Ovary (tissue), 7 donors: ENCODE measurements at regions not wholly inside any gene's neighbourhood (a gene's known extent, or its start where the extent isn't known, plus 50 kb on each side); places are given as distances from the start of the nearest gene placed in this dataset.

ENCODE experiments used
- DNase-seq, 5 donors: peaks; one replicate each; pipeline ENCODE4 v3.0.0-alpha.2; 2019 to 2020
- H3K27ac ChIP-seq, 2 donors: fragments of 200-600 bp; one replicate each; pipeline versions ENCODE4 v1.5.1 to v1.8.0; 2019 to 2022
- H3K27me3 ChIP-seq: fragments of 200-600 bp; one replicate; pipeline ENCODE4 v1.8.0; 2022
- H3K36me3 ChIP-seq: fragments of 200-600 bp; sonication (generic); one replicate; pipeline ENCODE4 v1.5.1; 2019
- H3K4me1 ChIP-seq: one replicate; pipeline ENCODE4 v1.8.1; 2013; ENCODE audit warnings: mild to moderate bottlenecking, moderate library complexity; ENCODE audit not compliant: insufficient read depth
- H3K4me3 ChIP-seq: fragments of 200-600 bp; sonication (generic); one replicate; pipeline ENCODE4 v1.5.1; 2017
- H3K9me3 ChIP-seq, 2 donors: fragments of 200-600 bp in 1 of 2; sonication (generic) in 1 of 2; one replicate each; pipeline versions ENCODE4 v1.5.1 to v1.8.1; 2013 to 2019; ENCODE audit warnings: mild to moderate bottlenecking in 1 of 2, moderate library complexity in 1 of 2
- EP300 ChIP-seq: sonication (generic); formaldehyde crosslinking; IDR thresholded peaks from one replicate; pipeline ENCODE4 v1.6.1; 2017; ENCODE audit warnings: antibody characterized with exemption
- POLR2A ChIP-seq: fragments of 450-650 bp; IDR thresholded peaks from one replicate; pipeline ENCODE4 v1.6.1; 2017; ENCODE audit warnings: antibody characterized with exemption, mild to moderate bottlenecking, moderate library complexity
- WGBS, 3 donors: extraction: QIAGEN DNeasy Blood & Tissue Kit in 1 of 3; methylation state at CpG; one replicate each; pipeline versions ENCODE4 v1.1.5 to v1.1.7; 2013 to 2017; 5-methylcytosine and 5-hydroxymethylcytosine counted together
- intact Hi-C, 4 donors: fragments of 100-400 bp; cut with DNase I; formaldehyde crosslinking; loops; one replicate each; pipeline versions ENCODE4 v1.11.0 to v1.15.1; 2022 to 2023
- TF ChIP-seq, protein P1 (sequence below), 3 donors: fragments of 450-650 bp in 2 of 3; fragments of 200-600 bp in 1 of 3; IDR thresholded peaks; one replicate each; pipeline versions ENCODE4 v1.5.1 to v1.8.0; 2016 to 2022; ENCODE audit warnings: antibody characterized with exemption in 3 of 3, mild to moderate bottlenecking in 1 of 3
- donor health status: DM: no; HTN: no; CAD: no; lungs with moderate emphysema.
- donor health status: DM: no; HTN: no; CAD: no.
- donor health status: Bipolar disorder and iron deficiency.
- donor health status: DM: no; HTN: no; CAD: no.
- donor health status: DM: yes; HTN: yes; CAD: no.

- DNase-seq, result no peak
- H3K27me3 ChIP-seq, result no peaks in the 10 kb centered on the region
- H3K36me3 ChIP-seq, result no peaks in the 10 kb centered on the region
- H3K4me3 ChIP-seq, result no peak overlapping the region
- H3K27ac ChIP-seq, result no peak overlapping the region
- H3K9me3 ChIP-seq, result no peaks in the 10 kb centered on the region
- 24 to 38% (median 30%) methylated on average over 9 of the region's 9 CpGs for WGBS, 3 donors
- intact Hi-C loops, result loop anchor here in 3 of 4 donors (10.0 kb wide), 3 partner anchors 216 to 1186 kb away; no protein-coding TSS in a partner anchor
- peaks cover 1% of the 10 kb centered on the region for H3K4me1 ChIP-seq
- TF ChIP-seq EP300 (no peak), POLR2A (no peak)
- TF ChIP-seq, protein P1, sequence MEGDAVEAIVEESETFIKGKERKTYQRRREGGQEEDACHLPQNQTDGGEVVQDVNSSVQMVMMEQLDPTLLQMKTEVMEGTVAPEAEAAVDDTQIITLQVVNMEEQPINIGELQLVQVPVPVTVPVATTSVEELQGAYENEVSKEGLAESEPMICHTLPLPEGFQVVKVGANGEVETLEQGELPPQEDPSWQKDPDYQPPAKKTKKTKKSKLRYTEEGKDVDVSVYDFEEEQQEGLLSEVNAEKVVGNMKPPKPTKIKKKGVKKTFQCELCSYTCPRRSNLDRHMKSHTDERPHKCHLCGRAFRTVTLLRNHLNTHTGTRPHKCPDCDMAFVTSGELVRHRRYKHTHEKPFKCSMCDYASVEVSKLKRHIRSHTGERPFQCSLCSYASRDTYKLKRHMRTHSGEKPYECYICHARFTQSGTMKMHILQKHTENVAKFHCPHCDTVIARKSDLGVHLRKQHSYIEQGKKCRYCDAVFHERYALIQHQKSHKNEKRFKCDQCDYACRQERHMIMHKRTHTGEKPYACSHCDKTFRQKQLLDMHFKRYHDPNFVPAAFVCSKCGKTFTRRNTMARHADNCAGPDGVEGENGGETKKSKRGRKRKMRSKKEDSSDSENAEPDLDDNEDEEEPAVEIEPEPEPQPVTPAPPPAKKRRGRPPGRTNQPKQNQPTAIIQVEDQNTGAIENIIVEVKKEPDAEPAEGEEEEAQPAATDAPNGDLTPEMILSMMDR (IDR thresholded peaks at IDR 0.05), result no peak
These were observed 51.3 kb upstream of the KCNA1 start for GRCh38 chr12:4858386-4858785.

DNA sequence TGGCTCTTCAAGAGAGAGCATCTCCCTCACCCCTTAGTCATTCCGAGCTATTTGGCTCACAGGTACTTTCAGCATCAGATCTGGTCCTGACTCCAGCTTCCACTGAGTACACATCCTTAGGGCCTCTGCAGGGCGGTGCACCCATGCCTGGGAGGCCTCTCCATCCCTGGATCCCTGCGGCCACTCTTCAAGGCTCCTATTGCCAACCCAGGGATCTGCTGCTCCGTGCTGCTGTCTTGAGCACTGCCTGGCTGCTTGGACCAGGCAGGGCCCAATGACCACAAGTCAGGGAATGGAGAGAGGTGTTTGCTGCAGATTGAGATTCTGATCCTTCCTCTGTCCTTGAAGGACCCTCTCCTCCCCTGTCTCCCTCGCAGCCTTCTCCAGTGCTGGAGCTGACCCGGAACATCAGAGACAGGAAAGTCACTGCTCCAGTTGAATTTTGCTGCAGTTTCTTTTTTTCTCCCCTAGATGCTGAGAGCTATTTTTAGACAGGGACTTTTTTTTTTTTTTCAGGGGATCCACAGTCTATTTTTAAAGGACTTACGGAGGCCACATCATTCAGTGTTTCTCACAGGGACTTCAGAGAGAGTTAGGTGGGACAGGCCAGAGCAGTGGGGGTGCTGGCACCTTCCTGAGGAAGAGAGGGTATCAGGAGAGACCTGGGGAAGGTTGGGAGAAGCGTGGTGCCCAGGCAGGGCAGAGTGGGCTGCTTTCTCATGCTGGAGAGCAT lies 50.1 kb upstream of the KCNA1 start:
- Histone ChIP-seq H3K9me3 (no peaks in the 10 kb centered on the region), H3K27me3 (no peaks in the 10 kb centered on the region), H3K36me3 (no peaks in the 10 kb centered on the region), H3K4me3 (no peak overlapping the region), H3K27ac (no peak overlapping the region), H3K4me1 (peaks cover 1% of the 10 kb centered on the region)
- DNase-seq, result no peak
- no peak for TF ChIP-seq EP300
- TF ChIP-seq, protein P1 (IDR thresholded peaks at IDR 0.05), result no peak
- TF ChIP-seq POLR2A, result no peak
- intact Hi-C loops, result loop anchor here in 3 of 4 donors (5.0 to 10.0 kb wide), 4 partner anchors 143 to 1185 kb away; no protein-coding TSS in a partner anchor
- WGBS, 3 donors, result 52 to 59% (median 57%) methylated on average over 8 of the region's 8 CpGs
